Spleen (tissue), 11 donors: ENCODE measurements at regions not wholly inside any gene's neighbourhood (a gene's known extent, or its start where the extent isn't known, plus 50 kb on each side); places are given as distances from the start of the nearest gene placed in this dataset.
A peak's percentile ranks its signal among the peaks of the same experiment; 100 is the strongest.

ENCODE experiments used
- DNase-seq: peaks from one replicate; pipeline ENCODE4 v3.0.0-alpha.2; 2020
- H3K27ac ChIP-seq, 8 donors: fragments of 200-600 bp; sonication (generic) in 7 of 8; 1 replicate in 4 of 8; 2 replicates in 4 of 8; pipeline versions ENCODE4 v1.5.0 to v1.8.0; 2016 to 2021; ENCODE audit warnings: inconsistent platforms in 4 of 8, mild to moderate bottlenecking in 4 of 8, moderate library complexity in 1 of 8
- H3K27me3 ChIP-seq, 7 donors: fragments of 200-600 bp; sonication (generic) in 6 of 7; replicated peaks in 1 of 7; 1 replicate in 4 of 7; 2 replicates in 3 of 7; pipeline versions ENCODE4 v1.5.0 to v1.8.0; 2016 to 2021; ENCODE audit warnings: inconsistent platforms in 3 of 7, mild to moderate bottlenecking in 1 of 7
- H3K36me3 ChIP-seq, 6 donors: fragments of 200-600 bp; sonication (generic) in 5 of 6; 1 replicate in 4 of 6; 2 replicates in 2 of 6; pipeline versions ENCODE4 v1.5.0 to v1.8.0; 2016 to 2021; ENCODE audit warnings: inconsistent platforms in 2 of 6
- H3K4me1 ChIP-seq, 6 donors: fragments of 200-600 bp; sonication (generic) in 5 of 6; 1 replicate in 3 of 6; 2 replicates in 3 of 6; pipeline versions ENCODE4 v1.5.0 to v1.8.0; 2016 to 2021; ENCODE audit warnings: inconsistent platforms in 3 of 6
- H3K4me3 ChIP-seq, 8 donors: fragments of 200-600 bp; sonication (generic) in 7 of 8; 1 replicate in 4 of 8; 2 replicates in 4 of 8; pipeline versions ENCODE4 v1.5.0 to v1.8.0; 2016 to 2021; ENCODE audit warnings: inconsistent platforms in 4 of 8, mild to moderate bottlenecking in 4 of 8, moderate library complexity in 2 of 8
- H3K9me3 ChIP-seq, 8 donors: fragments of 200-600 bp; sonication (generic) in 7 of 8; 1 replicate in 4 of 8; 2 replicates in 4 of 8; pipeline versions ENCODE4 v1.5.0 to v1.8.0; 2016 to 2021; ENCODE audit warnings: inconsistent platforms in 4 of 8
- POLR2A ChIP-seq, 3 donors: fragments of 450-650 bp; IDR thresholded peaks; one replicate each; pipeline ENCODE4 v1.5.1; 2017; ENCODE audit warnings: antibody characterized with exemption in 3 of 3, mild to moderate bottlenecking in 1 of 3
- POLR2AphosphoS5 ChIP-seq, 3 donors: sonication (generic); formaldehyde crosslinking; IDR thresholded peaks; one replicate each; pipeline ENCODE4 v1.5.1; 2017; ENCODE audit warnings: antibody characterized with exemption in 3 of 3
- WGBS, 5 donors: extraction: QIAGEN DNeasy Blood & Tissue Kit in 3 of 5; methylation state at CpG; one replicate each; pipeline versions ENCODE4 v1.1.5 to v1.1.7; 2013 to 2018; 5-methylcytosine and 5-hydroxymethylcytosine counted together
- intact Hi-C: fragments of 100-400 bp; cut with DNase I; formaldehyde crosslinking; loops from one replicate; pipeline ENCODE4 v1.15.0; 2023; ENCODE audit warnings: low total_unique reads
- TF ChIP-seq, protein P1 (sequence below), 11 experiments: fragments of 200-600 bp in 7 of 11; fragments of 450-650 bp in 4 of 11; sonication (generic) in 4 of 11; IDR thresholded peaks in 8 of 11; conservative IDR thresholded peaks in 3 of 11; 1 replicate in 7 of 11; 2 replicates in 4 of 11; pipeline versions ENCODE4 v1.4.0 to v1.8.0; 2016 to 2021; ENCODE audit warnings: antibody characterized with exemption in 11 of 11, inconsistent platforms in 4 of 11, mild to moderate bottlenecking in 1 of 11
- donor health status: healthy with polysubstance abuse.
- donor health status: DM: no; HTN: no; CAD: no; lungs with moderate emphysema.
- donor health status: DM: no; HTN: no; CAD: no.
- donor health status: Bipolar disorder and iron deficiency.
- donor health status: healthy.
- donor health status: DM: no; HTN: no; CAD: no.
- donor health status: DM: yes; HTN: yes; CAD: no.

DNA sequence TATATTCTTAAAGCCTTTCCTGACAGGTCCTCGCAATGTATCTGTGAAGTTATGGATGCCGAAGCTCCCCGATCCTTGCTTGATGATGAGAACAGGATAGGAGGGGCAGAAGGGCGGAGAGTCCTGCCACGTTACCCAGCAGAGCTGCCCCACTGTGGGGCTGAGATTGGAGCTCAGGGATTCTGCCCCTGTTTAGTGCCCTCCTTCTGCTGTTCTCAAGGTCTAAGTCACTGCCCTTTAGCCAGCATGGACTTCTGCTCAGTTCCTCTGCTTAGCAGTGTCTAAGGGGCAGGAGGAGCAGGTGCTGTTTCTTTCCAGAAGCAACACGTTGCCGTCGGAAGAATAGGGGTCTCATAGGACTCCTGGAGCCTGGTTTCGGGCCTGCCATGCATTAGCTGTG lies 164.2 kb upstream of the B3GAT1 start:
- Histone ChIP-seq H3K9me3 (no peaks in the 10 kb centered on the region), H3K4me3 (no peak overlapping the region), H3K4me1 (no peaks in the 10 kb centered on the region), H3K27me3 (peaks cover 0 to 37% (median 0%) of the 10 kb centered on the region in 7 donors), H3K36me3 (no peaks in the 10 kb centered on the region), H3K27ac (no peak overlapping the region)
- TF ChIP-seq, protein P1, sequence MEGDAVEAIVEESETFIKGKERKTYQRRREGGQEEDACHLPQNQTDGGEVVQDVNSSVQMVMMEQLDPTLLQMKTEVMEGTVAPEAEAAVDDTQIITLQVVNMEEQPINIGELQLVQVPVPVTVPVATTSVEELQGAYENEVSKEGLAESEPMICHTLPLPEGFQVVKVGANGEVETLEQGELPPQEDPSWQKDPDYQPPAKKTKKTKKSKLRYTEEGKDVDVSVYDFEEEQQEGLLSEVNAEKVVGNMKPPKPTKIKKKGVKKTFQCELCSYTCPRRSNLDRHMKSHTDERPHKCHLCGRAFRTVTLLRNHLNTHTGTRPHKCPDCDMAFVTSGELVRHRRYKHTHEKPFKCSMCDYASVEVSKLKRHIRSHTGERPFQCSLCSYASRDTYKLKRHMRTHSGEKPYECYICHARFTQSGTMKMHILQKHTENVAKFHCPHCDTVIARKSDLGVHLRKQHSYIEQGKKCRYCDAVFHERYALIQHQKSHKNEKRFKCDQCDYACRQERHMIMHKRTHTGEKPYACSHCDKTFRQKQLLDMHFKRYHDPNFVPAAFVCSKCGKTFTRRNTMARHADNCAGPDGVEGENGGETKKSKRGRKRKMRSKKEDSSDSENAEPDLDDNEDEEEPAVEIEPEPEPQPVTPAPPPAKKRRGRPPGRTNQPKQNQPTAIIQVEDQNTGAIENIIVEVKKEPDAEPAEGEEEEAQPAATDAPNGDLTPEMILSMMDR (IDR thresholded peaks at IDR 0.05 in 8 of 11, conservative IDR thresholded peaks at IDR 0.05 in 3 of 11): no peak
- no peak for TF ChIP-seq POLR2AphosphoS5 (IDR thresholded peaks at IDR 0.05)
- TF ChIP-seq POLR2A (IDR thresholded peaks at IDR 0.05): no peak
- DNase-seq: no peak
- WGBS, 5 donors: 62 to 92% (median 83%) methylated on average over 6 to 9 of the region's 9 CpGs
- intact Hi-C loops: no loop called here

DNA sequence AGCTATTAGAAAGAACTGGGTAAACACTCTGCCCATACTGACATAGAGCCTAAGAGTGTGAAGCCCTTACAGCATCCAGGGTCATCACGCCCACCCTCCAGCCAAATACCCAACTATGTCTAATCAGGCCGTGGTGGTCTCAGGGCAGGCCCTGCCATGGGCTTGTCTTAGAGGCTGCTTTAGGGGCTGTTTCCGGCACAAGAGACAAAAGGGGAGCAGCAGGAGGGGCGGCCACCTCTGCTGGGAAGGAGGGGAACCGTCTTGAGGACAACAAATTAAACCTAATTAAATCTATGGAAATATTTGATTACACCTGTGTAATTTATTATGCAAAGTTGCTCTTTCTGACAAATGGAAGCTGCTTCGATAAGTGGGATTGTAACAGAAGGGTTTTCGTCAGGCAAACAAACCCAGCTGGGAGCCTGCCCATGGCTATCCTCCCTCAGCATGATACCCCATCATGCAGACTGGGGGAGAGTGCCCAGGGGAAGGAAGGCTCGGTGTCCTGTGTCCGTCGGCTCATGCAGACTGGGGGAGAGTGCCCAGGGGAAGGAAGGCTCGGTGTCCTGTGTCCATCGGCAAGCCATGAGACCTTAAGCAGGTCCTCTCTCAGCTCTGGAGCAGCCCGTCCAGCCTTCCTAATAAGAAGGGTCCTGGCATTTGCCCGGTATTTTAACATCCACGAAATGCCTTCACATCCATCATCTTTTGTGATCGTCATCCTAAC lies 163.6 kb upstream of the B3GAT1 start:
- peak; percentile 59 for DNase-seq
- H3K27ac ChIP-seq: no peak overlapping the region
- peaks cover 0 to 31% (median 0%) of the 10 kb centered on the region in 7 donors for H3K27me3 ChIP-seq
- WGBS, 5 donors: 74 to 87% (median 80%) methylated on average over 16 of the region's 16 CpGs
- H3K9me3 ChIP-seq: no peaks in the 10 kb centered on the region
- no peak overlapping the region for H3K4me3 ChIP-seq
- TF ChIP-seq POLR2AphosphoS5 (IDR thresholded peaks at IDR 0.05) (no peak), POLR2A (IDR thresholded peaks at IDR 0.05) (no peak)
- TF ChIP-seq, protein P1 (IDR thresholded peaks at IDR 0.05 in 8 of 11, conservative IDR thresholded peaks at IDR 0.05 in 3 of 11): no peak
- H3K4me1 ChIP-seq: no peaks in the 10 kb centered on the region
- intact Hi-C loops: no loop called here
- no peaks in the 10 kb centered on the region for H3K36me3 ChIP-seq

DNA sequence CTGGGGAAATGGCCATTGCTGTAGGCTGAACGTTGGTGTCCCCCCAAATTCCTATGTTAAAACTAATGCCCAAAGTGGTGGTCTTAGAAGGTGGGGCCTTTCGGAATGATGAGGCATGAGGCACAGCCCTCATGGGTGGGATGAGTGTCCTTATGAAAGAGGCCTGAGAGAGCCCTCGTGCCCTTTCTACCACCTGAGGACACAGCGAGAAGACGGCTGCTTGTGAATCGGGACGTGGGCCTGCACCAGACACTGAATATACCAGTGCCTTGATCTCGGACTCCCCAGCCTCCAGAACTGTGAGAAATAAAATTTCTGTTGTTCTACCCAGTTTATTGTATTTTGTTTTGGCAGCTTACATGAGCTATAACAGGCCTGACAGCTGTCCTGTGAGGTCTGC lies 162.9 kb upstream of the B3GAT1 start:
- DNase-seq: peak; percentile 62
- TF ChIP-seq, protein P1 (IDR thresholded peaks at IDR 0.05 in 8 of 11, conservative IDR thresholded peaks at IDR 0.05 in 3 of 11): no peak
- no peak for TF ChIP-seq POLR2AphosphoS5 (IDR thresholded peaks at IDR 0.05)
- peaks cover 0 to 24% (median 0%) of the 10 kb centered on the region in 7 donors for H3K27me3 ChIP-seq
- H3K27ac ChIP-seq: no peak overlapping the region
- no peaks in the 10 kb centered on the region for H3K4me1 ChIP-seq
- H3K9me3 ChIP-seq: no peaks in the 10 kb centered on the region
- H3K36me3 ChIP-seq: no peaks in the 10 kb centered on the region
- H3K4me3 ChIP-seq: no peak overlapping the region
- intact Hi-C loops: no loop called here
- WGBS, 5 donors: 77 to 92% (median 91%) methylated on average over 8 of the region's 8 CpGs

DNA sequence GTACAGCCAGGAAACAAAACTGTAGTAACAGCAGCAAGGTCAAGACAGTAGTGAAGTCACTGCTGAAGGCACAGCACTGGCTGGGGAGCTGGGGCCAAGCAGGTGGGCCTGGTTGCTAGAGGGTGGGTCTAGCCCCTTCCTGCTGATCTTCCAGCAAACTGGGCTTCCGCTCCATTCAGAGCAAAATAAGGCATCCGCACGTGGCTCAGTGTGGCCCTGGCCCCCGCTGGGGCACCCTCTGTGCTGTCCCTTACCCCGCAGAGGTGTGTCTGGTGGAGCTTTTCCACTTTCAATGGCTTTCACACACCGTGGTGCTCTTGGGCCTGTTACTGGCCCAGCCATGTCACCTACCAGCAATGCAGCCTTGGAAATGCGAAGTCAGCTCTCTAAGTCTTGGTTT lies 162.4 kb upstream of the B3GAT1 start:
- DNase-seq: peak; percentile 67
- Histone ChIP-seq H3K27ac (no peak overlapping the region), H3K4me1 (no peaks in the 10 kb centered on the region), H3K4me3 (no peak overlapping the region), H3K36me3 (no peaks in the 10 kb centered on the region), H3K27me3 (peaks cover 0 to 19% (median 0%) of the 10 kb centered on the region in 7 donors), H3K9me3 (no peaks in the 10 kb centered on the region)
- intact Hi-C loops: no loop called here
- TF ChIP-seq POLR2AphosphoS5 (IDR thresholded peaks at IDR 0.05): no peak
- TF ChIP-seq POLR2A (IDR thresholded peaks at IDR 0.05): no peak
- TF ChIP-seq, protein P1 (IDR thresholded peaks at IDR 0.05 in 8 of 11, conservative IDR thresholded peaks at IDR 0.05 in 3 of 11): no peak
- 79 to 91% (median 86%) methylated on average over 7 of the region's 7 CpGs for WGBS, 5 donors
